ENCODE measurements at regions not wholly inside any gene's neighbourhood (a gene's known extent, or its start where the extent isn't known, plus 50 kb on each side); places are given as distances from the start of the nearest gene placed in this dataset.

DNA sequence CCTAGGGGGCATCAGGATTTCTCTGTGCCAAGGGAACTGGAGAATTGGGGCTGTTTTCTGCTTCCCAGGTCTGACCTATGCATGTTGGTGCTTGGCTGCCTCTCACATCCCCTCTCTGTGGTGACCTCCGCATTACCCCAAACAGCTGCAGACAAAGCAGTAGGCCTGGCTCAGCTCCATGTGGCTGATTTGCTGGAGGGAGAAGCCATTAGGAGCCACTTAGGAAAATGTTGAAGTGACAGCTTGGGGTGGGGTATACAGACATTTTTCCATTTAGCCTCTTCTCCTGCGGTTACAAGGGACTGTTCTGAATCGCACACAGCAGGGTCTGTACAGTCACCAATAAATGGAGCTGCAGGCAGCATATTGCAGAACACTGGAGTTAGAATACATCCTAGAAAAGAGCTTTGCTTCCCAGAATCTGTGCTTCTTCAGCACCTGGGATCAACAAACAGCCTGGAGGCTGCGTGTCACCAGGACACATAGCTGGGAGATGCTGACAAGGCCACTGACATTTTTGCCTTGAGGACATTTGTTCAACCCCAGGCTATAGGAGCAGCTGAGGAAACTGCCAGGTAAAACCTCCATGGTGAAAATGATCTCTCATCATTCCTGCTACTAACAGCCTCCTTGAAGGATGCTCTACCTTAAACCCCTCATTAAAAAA is 335.3 kb downstream of the DIRAS2 start:
- Histone ChIP-seq H3K36me3 (ENCODE audit: low read depth) (no peaks in the 10 kb centered on the region), H3K4me3 (ENCODE audit: severe bottlenecking) (no peak overlapping the region), H3K27me3 (ENCODE audit: insufficient read depth, poor library complexity, severe bottlenecking) (no peaks in the 10 kb centered on the region), H3K9me3 (ENCODE audit: severe bottlenecking) (no peaks in the 10 kb centered on the region), H3K4me1 (ENCODE audit: insufficient read depth, poor library complexity, severe bottlenecking) (no peaks in the 10 kb centered on the region), H3K27ac (ENCODE audit: poor library complexity, severe bottlenecking) (no peak overlapping the region)
- DNase-seq (ENCODE audit: low spot score) (no peak), ATAC-seq (ENCODE audit: low read depth) (no peak)
- TF ChIP-seq, protein P1, sequence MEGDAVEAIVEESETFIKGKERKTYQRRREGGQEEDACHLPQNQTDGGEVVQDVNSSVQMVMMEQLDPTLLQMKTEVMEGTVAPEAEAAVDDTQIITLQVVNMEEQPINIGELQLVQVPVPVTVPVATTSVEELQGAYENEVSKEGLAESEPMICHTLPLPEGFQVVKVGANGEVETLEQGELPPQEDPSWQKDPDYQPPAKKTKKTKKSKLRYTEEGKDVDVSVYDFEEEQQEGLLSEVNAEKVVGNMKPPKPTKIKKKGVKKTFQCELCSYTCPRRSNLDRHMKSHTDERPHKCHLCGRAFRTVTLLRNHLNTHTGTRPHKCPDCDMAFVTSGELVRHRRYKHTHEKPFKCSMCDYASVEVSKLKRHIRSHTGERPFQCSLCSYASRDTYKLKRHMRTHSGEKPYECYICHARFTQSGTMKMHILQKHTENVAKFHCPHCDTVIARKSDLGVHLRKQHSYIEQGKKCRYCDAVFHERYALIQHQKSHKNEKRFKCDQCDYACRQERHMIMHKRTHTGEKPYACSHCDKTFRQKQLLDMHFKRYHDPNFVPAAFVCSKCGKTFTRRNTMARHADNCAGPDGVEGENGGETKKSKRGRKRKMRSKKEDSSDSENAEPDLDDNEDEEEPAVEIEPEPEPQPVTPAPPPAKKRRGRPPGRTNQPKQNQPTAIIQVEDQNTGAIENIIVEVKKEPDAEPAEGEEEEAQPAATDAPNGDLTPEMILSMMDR (IDR thresholded peaks at IDR 0.05; ENCODE audit: poor library complexity, severe bottlenecking): no peak

DNA sequence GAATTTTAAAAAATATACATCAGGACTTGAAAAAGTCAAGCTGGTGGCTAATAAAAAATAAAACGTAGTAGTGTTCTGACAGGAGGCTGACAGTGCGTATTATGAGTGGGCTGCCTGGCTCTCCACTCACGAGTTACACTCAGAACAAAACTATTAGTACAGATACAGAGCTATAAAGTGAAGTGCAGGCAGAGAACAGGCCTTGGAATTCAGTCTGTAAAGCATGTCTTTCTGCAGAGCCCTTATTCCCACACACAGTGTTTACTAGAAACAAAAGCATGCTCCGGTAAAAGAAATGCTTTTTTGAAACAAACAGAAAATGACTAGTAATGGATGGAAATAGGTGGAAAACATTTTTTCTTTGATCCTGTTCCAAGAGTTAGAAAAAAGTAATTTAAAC is 334.7 kb downstream of the DIRAS2 start:
- Histone ChIP-seq H3K36me3 (ENCODE audit: low read depth) (no peaks in the 10 kb centered on the region), H3K27me3 (ENCODE audit: insufficient read depth, poor library complexity, severe bottlenecking) (no peaks in the 10 kb centered on the region), H3K9me3 (ENCODE audit: severe bottlenecking) (no peaks in the 10 kb centered on the region), H3K27ac (ENCODE audit: poor library complexity, severe bottlenecking) (no peak overlapping the region), H3K4me1 (ENCODE audit: insufficient read depth, poor library complexity, severe bottlenecking) (no peaks in the 10 kb centered on the region), H3K4me3 (ENCODE audit: severe bottlenecking) (no peak overlapping the region)
- TF ChIP-seq, protein P1 (IDR thresholded peaks at IDR 0.05; ENCODE audit: poor library complexity, severe bottlenecking): no peak
- DNase-seq (ENCODE audit: low spot score) (no peak), ATAC-seq (ENCODE audit: low read depth) (no peak)

DNA sequence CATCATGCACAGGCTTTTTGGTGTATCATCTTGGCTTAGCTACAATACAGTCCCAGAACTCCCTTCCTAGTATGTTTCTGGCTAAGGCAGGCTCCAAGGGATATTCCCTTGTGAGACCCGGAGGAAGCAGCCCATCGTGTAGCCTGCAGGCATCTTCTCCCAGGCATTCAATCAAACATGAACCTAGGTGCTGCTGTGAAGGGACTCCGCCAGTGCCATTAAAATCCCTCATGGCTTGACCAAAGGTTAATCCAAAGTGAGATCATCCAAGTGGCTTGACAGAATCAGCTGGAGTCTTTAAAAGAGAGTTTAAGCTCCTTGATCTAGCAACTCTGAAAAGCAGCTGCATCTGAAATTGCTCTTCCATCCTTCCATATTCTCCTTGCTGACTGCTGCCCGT is 333.9 kb downstream of the DIRAS2 start:
- no peaks in the 10 kb centered on the region for H3K4me1 ChIP-seq (ENCODE audit: insufficient read depth, poor library complexity, severe bottlenecking)
- no peaks in the 10 kb centered on the region for H3K9me3 ChIP-seq (ENCODE audit: severe bottlenecking)
- H3K27ac ChIP-seq (ENCODE audit: poor library complexity, severe bottlenecking): no peak overlapping the region
- ATAC-seq (ENCODE audit: low read depth) (no peak), DNase-seq (ENCODE audit: low spot score) (no peak)
- no peak overlapping the region for H3K4me3 ChIP-seq (ENCODE audit: severe bottlenecking)
- H3K27me3 ChIP-seq (ENCODE audit: insufficient read depth, poor library complexity, severe bottlenecking): no peaks in the 10 kb centered on the region
- TF ChIP-seq, protein P1 (IDR thresholded peaks at IDR 0.05; ENCODE audit: poor library complexity, severe bottlenecking): no peak
- H3K36me3 ChIP-seq (ENCODE audit: low read depth): no peaks in the 10 kb centered on the region

DNA sequence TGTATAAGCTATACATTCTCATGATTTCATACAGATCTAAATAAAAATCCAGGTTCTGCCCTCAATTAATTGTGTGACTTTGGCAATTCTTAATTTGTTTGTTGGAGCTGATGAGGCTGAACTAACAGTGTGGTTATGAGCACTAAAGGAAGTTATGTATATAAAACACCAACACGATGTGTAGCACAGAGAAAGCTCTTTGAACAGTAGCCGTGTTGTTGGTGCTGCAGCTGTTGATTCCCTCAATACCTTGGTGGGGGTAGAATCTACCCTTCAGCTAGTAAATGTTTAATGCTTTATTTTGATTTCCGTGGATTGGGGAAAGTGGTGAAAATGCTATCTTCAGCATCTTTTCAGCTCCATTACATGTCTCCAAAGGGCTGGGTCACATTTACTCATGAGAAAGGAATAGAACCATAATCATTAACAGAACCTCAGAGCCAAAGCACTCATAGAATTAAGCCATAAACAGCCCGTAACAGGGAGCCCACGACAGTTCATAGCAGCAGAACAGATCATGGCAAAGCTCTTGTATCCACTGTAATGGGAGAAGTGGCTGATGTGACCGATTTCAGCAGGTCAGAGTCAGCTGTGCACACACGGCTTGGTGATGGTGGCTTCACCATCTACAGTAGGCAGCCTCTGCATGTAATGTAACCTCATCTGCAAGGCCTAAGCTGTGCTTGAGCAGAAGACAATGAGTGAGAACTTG is 332.7 kb downstream of the DIRAS2 start:
- H3K27ac ChIP-seq (ENCODE audit: poor library complexity, severe bottlenecking): no peak overlapping the region
- H3K36me3 ChIP-seq (ENCODE audit: low read depth): no peaks in the 10 kb centered on the region
- H3K4me3 ChIP-seq (ENCODE audit: severe bottlenecking): no peak overlapping the region
- no peaks in the 10 kb centered on the region for H3K4me1 ChIP-seq (ENCODE audit: insufficient read depth, poor library complexity, severe bottlenecking)
- DNase-seq (ENCODE audit: low spot score) (no peak), ATAC-seq (ENCODE audit: low read depth) (no peak)
- TF ChIP-seq, protein P1 (IDR thresholded peaks at IDR 0.05; ENCODE audit: poor library complexity, severe bottlenecking): no peak
- H3K27me3 ChIP-seq (ENCODE audit: insufficient read depth, poor library complexity, severe bottlenecking): no peaks in the 10 kb centered on the region
- H3K9me3 ChIP-seq (ENCODE audit: severe bottlenecking): no peaks in the 10 kb centered on the region

DNA sequence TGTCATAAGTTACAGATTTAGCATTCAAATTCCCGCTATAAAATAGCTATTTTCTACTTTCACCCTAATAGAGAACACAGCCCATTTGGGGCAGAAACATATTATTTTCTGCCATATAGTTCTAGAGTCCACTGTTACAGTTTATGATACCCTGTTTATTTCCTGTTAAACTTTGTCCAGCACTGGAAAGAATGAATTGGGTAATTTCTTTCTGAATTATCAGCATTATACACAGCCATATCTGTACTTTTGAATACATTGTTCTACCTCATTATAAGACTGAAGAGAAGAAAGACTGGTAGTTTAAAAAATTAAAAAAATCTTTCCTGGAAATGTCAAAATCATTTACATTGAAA is 332.1 kb downstream of the DIRAS2 start:
- no peak overlapping the region for H3K27ac ChIP-seq (ENCODE audit: poor library complexity, severe bottlenecking)
- H3K27me3 ChIP-seq (ENCODE audit: insufficient read depth, poor library complexity, severe bottlenecking): no peaks in the 10 kb centered on the region
- no peak overlapping the region for H3K4me3 ChIP-seq (ENCODE audit: severe bottlenecking)
- TF ChIP-seq, protein P1 (IDR thresholded peaks at IDR 0.05; ENCODE audit: poor library complexity, severe bottlenecking): no peak
- no peak for ATAC-seq (ENCODE audit: low read depth)
- H3K36me3 ChIP-seq (ENCODE audit: low read depth): no peaks in the 10 kb centered on the region
- no peaks in the 10 kb centered on the region for H3K4me1 ChIP-seq (ENCODE audit: insufficient read depth, poor library complexity, severe bottlenecking)
- no peaks in the 10 kb centered on the region for H3K9me3 ChIP-seq (ENCODE audit: severe bottlenecking)
- no peak for DNase-seq (ENCODE audit: low spot score)
